OCI-LY1 (cell line): ENCODE measurements at regions not wholly inside any gene's neighbourhood (a gene's known extent, or its start where the extent isn't known, plus 50 kb on each side); places are given as distances from the start of the nearest gene placed in this dataset.

Experiments
- H2AFZ ChIP-seq: fragments of 200-600 bp; sonication (generic), shearing (Covaris generic); 2 replicates; pipeline ENCODE4 v1.6.0; 2014; ENCODE audit warnings: antibody characterized with exemption, mild to moderate bottlenecking, low read length
- H3F3A ChIP-seq: fragments of 200-600 bp; sonication (generic), shearing (Covaris generic); 2 replicates; pipeline ENCODE4 v1.6.0; 2014; ENCODE audit warnings: mild to moderate bottlenecking, antibody characterized with exemption, low read length, moderate library complexity; ENCODE audit not compliant: insufficient read depth
- H3K27ac ChIP-seq: fragments of 200-600 bp; sonication (generic); 2 replicates; pipeline ENCODE4 v1.5.1; 2014; ENCODE audit warnings: low read length, mixed run types, mild to moderate bottlenecking, low read depth; ENCODE audit not compliant: poor library complexity, severe bottlenecking
- H3K27me3 ChIP-seq: fragments of 200-600 bp; sonication (generic); 2 replicates; pipeline ENCODE4 v1.6.0; 2014; ENCODE audit warnings: antibody characterized with exemption, mild to moderate bottlenecking, low read length, moderate library complexity; ENCODE audit not compliant: insufficient read depth
- H3K36me3 ChIP-seq: fragments of 200-600 bp; sonication (generic); 2 replicates; pipeline ENCODE4 v1.6.1; 2014; ENCODE audit warnings: mild to moderate bottlenecking, antibody characterized with exemption, low read length, moderate library complexity, mixed read lengths; ENCODE audit not compliant: insufficient read depth
- H3K4me1 ChIP-seq: fragments of 200-600 bp; sonication (generic); 2 replicates; pipeline ENCODE4 v1.5.1; 2014; ENCODE audit warnings: mild to moderate bottlenecking, low read length, moderate library complexity; ENCODE audit not compliant: insufficient read depth, severe bottlenecking
- H3K4me2 ChIP-seq: fragments of 200-600 bp; sonication (generic), shearing (Covaris generic); 2 replicates; pipeline ENCODE4 v1.6.1; 2014; ENCODE audit warnings: low read length
- H3K4me3 ChIP-seq: fragments of 200-600 bp; sonication (generic); 2 replicates; pipeline ENCODE4 v1.5.1; 2014; ENCODE audit warnings: low read length, low read depth, mild to moderate bottlenecking, mixed read lengths; ENCODE audit not compliant: poor library complexity, severe bottlenecking
- H3K79me2 ChIP-seq: fragments of 200-600 bp; shearing (Covaris generic); 2 replicates; pipeline ENCODE4 v1.6.1; 2016; ENCODE audit warnings: mixed run types, low read length, mixed read lengths; ENCODE audit not compliant: insufficient read depth
- H3K9ac ChIP-seq: fragments of 200-600 bp; sonication (generic), shearing (Covaris generic); 2 replicates; pipeline ENCODE4 v1.6.1; 2014; ENCODE audit warnings: mild to moderate bottlenecking, low read length, mixed read lengths
- H3K9me2 ChIP-seq: fragments of 200-600 bp; sonication (generic), shearing (Covaris generic); 2 replicates; pipeline ENCODE4 v1.6.1; 2014; ENCODE audit warnings: low read depth, mild to moderate bottlenecking, low read length, mixed read lengths
- H3K9me3 ChIP-seq: fragments of 200-600 bp; shearing (Covaris generic); 2 replicates; pipeline ENCODE4 v1.6.1; 2014; ENCODE audit warnings: low read length, mixed read lengths
- H4K20me1 ChIP-seq: fragments of 200-600 bp; sonication (generic), shearing (Covaris generic); 2 replicates; pipeline ENCODE4 v1.6.0; 2016; ENCODE audit warnings: mild to moderate bottlenecking, low read length; ENCODE audit not compliant: insufficient read depth
- CTCF ChIP-seq: fragments of 200-600 bp; sonication (generic), shearing (Covaris generic); IDR thresholded peaks from 2 replicates; pipeline ENCODE4 v1.5.1; 2017; ENCODE audit warnings: mild to moderate bottlenecking, antibody characterized with exemption, low read length, moderate library complexity, mixed read lengths
- EZH2 ChIP-seq: fragments of 200-600 bp; sonication (generic), shearing (Covaris generic); IDR thresholded peaks from 2 replicates; pipeline ENCODE4 v1.8.0; 2017; ENCODE audit warnings: borderline replicate concordance, mixed run types, mild to moderate bottlenecking, antibody characterized with exemption, low read length, moderate library complexity, mixed read lengths

DNA sequence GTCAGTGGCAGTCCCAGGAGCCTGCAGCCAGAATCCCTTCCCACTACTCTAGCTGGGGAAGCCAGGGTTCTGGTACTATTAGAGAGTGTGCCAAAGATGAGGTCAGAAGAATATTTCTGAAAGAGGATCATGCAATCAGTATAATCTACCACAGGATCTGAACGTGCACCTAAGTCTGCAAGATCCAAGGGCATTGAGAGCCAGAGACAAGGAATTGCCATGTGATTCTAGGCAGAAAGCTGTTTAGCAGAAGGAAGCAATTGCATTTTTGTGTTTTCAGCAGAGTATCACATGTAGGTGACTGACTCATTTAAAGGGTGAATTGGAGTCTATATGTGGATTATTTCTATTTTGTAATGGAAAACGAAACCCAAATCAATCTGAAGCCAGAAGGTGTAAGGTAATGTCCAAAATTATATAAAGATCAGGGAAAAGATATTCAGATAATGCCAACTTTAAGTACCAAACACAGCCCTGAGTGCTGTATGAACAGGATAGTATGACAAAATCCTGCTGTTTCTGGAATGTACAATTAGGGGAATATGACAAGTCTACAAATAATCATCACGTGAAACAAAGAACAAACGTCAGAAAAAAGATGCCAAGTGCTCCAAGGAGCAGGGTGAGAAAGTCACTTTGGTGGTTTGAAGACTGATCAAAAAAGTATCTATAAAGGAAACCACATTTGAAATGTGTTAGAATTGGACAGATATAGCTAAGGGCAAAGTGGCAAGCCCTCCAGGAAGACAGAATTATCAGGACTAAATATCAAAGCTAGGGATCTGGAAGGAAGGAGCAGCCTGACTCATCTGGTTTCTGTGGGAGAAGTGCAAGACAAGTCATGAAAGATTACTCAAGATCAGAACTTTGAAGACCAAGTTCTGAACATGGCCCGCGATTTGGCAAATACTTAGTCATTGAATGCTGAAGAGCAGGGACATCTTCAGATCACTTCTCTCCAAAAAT is 1036.6 kb downstream of the NTRK3 start:
- H3K27ac ChIP-seq, result no peak overlapping the region
- H3K4me2 ChIP-seq, result no peak overlapping the region

DNA sequence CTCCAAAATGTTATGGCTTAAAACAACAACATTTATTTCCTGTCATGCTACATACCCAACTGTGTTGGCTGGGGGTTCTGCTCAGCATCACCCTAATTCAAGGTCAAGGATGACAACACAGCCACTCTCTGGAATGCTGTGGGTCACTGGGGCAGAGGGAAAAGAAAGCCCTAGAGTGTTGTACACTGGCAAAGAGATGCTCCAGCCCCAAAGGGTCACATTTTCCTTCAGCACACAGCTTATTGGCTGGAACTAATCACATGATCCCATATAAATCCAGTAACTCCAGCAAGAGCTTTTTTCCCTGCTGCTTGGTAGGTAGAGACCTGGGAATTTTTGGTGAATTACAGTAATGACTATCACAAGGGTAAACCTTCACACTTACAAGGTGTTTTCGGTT is 1041.4 kb downstream of the NTRK3 start:
- Histone ChIP-seq H3K27me3 (no peaks in the 10 kb centered on the region), H3K9me3 (no peaks in the 10 kb centered on the region), H3K9ac (no peak overlapping the region), H2AFZ (no peak overlapping the region), H3K9me2 (no peaks in the 10 kb centered on the region), H3K36me3 (no peaks in the 10 kb centered on the region), H3K4me3 (no peak overlapping the region), H3F3A (no peaks in the 10 kb centered on the region), H3K27ac (no peak overlapping the region), H3K4me1 (no peaks in the 10 kb centered on the region), H3K79me2 (no peaks in the 10 kb centered on the region), H3K4me2 (no peak overlapping the region), H4K20me1 (no peaks in the 10 kb centered on the region)
- TF ChIP-seq EZH2, result no peak
- no peak for TF ChIP-seq CTCF

More for the DNA sequence above, 1036.6 kb downstream of the NTRK3 start:
- no peak overlapping the region for H3K9ac ChIP-seq
- TF ChIP-seq EZH2 (no peak), CTCF (no peak)
- H3K9me3 ChIP-seq, result no peaks in the 10 kb centered on the region
- H3K4me3 ChIP-seq, result no peak overlapping the region
- H3K36me3 ChIP-seq, result no peaks in the 10 kb centered on the region
- no peaks in the 10 kb centered on the region for H3F3A ChIP-seq
- H3K79me2 ChIP-seq, result no peaks in the 10 kb centered on the region
- H3K9me2 ChIP-seq, result no peaks in the 10 kb centered on the region
- no peaks in the 10 kb centered on the region for H4K20me1 ChIP-seq
- H3K4me1 ChIP-seq, result no peaks in the 10 kb centered on the region
- no peak overlapping the region for H2AFZ ChIP-seq
- no peaks in the 10 kb centered on the region for H3K27me3 ChIP-seq

DNA sequence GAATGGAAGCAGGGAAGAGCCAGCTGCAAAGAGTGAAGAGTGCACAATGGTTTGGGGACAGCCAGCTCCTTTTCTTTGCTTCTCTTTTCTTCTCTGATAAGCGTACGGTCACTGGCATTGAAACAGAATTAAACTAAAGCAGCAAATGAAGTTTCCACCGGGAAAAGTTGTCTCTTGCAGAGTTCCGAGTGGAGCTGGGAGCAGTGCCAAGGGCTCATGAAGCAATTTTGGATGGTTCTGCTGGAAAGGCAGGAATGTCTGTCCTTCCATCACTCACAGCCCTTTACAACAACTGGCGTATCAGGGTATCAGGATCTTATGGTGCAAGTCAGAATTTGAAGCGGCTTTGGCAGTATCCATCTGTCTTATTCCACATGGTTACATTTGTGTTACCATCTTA is 1042.9 kb downstream of the NTRK3 start:
- H3K4me2 ChIP-seq, result no peak overlapping the region
- no peaks in the 10 kb centered on the region for H3K9me3 ChIP-seq
- no peak overlapping the region for H3K9ac ChIP-seq
- no peaks in the 10 kb centered on the region for H3K9me2 ChIP-seq
- no peaks in the 10 kb centered on the region for H3K27me3 ChIP-seq
- H3K4me1 ChIP-seq, result no peaks in the 10 kb centered on the region
- TF ChIP-seq CTCF, result no peak
- TF ChIP-seq EZH2, result no peak
- no peaks in the 10 kb centered on the region for H3K79me2 ChIP-seq
- H3K27ac ChIP-seq, result no peak overlapping the region
- H2AFZ ChIP-seq, result no peak overlapping the region
- H3F3A ChIP-seq, result no peaks in the 10 kb centered on the region
- no peaks in the 10 kb centered on the region for H4K20me1 ChIP-seq
- H3K4me3 ChIP-seq, result no peak overlapping the region
- no peaks in the 10 kb centered on the region for H3K36me3 ChIP-seq
